ENCODE measurements at regions not wholly inside any gene's neighbourhood (a gene's known extent, or its start where the extent isn't known, plus 50 kb on each side); places are given as distances from the start of the nearest gene placed in this dataset.

GRCh38 chr22:27350306-27350705 lies 451.2 kb downstream of the MN1 start:
- DNase-seq (ENCODE audit: low spot score): no peak

DNA sequence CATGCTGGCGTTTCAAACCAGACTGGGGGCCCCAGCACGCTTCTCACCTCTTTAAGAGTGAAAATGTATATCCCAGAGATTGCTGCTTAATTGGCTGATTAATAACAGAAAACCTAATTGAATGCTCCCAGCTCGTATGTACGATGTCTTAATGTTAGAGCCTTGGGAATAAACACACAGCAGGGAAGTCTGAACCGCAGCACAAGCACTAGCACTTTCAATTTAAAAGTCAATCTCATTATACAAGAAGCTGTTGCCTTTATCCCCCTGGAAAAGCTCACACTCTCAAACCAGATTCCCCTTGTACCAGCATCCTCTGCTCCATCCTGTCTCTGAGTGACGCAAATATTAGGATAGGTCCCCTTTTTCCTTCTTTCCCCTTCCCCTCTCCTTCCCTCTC lies 449.1 kb downstream of the MN1 start:
- DNase-seq (ENCODE audit: low spot score): no peak

GRCh38 chr22:27358096-27358870 lies 443.3 kb downstream of the MN1 start:
- DNase-seq (ENCODE audit: low spot score): no peak

GRCh38 chr22:27370269-27370668 lies 431.3 kb downstream of the MN1 start:
- no peak for DNase-seq (ENCODE audit: low spot score)

DNA sequence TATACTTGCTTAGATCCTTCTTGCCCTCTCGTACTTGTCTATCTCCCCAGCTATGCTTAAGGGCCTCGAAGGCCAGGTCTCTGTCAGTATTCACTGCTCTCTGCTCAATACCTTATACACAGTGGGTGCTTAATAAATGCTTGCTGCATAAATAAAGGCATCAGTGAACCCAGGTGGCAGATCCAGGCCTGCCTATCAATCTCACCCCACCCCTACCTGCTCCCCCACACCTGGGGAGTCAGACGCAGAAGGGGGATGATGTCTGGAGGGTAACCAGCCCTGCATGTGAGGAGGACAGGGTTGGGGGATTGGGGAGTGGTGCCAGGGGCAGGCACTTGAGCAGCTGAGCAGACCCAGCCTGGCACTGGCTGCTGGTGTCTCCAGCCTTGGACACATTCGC lies 430.6 kb downstream of the MN1 start:
- DNase-seq (ENCODE audit: low spot score): no peak

DNA sequence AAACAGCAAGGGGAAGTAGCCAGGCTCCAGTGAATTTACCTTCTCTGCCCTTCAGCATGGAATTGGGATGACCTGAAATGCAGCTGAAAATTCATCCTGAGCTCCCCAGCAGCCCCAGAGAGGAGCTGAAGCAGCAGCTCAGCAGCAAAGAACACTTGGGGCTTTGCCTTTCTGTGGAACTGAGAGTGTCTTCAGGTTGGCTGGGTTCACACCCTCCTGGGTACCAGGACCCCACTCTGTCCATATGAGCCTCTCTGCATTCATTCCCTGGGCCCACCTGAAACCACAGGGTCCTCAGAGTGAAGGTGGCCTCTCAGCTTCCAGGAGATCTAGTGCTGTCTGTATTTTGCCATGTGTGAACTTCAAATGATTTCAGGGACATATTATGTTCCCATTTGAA lies 429.2 kb downstream of the MN1 start:
- no peak for DNase-seq (ENCODE audit: low spot score)

DNA sequence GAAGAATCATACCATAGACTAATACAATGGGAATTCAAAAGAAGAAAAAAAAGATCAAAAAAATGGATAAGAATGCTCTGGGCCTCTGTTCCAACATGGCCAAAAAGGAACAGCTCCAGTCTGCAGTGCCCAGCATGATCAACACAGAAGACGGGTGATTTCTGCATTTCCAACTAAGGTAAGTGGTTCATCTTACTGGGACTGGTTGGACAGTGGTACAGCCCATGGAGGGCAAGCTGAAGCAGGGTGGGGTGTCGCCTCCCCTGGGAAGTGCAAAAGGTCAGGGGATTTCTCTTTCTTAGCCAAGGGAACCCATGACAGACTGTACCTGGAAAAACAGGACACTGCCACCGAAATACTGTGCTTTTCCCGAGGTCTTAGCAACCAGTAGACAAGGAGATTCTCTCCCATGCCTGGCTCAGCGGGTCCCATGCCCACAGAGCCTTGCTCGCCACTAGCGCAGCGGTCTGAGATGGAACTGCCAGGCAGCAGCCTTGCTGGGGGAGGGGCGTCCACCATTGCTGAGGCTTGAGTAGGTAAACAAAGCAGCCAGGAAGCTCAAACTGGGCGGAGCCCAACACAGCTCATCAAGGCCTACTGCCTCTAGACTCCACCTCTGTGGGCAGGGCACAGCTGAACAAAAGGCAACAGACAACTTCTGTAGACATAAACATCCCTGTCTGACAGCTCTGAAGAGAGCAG lies 428.4 kb downstream of the MN1 start:
- peak; percentile 64 for DNase-seq (ENCODE audit: low spot score)

DNA sequence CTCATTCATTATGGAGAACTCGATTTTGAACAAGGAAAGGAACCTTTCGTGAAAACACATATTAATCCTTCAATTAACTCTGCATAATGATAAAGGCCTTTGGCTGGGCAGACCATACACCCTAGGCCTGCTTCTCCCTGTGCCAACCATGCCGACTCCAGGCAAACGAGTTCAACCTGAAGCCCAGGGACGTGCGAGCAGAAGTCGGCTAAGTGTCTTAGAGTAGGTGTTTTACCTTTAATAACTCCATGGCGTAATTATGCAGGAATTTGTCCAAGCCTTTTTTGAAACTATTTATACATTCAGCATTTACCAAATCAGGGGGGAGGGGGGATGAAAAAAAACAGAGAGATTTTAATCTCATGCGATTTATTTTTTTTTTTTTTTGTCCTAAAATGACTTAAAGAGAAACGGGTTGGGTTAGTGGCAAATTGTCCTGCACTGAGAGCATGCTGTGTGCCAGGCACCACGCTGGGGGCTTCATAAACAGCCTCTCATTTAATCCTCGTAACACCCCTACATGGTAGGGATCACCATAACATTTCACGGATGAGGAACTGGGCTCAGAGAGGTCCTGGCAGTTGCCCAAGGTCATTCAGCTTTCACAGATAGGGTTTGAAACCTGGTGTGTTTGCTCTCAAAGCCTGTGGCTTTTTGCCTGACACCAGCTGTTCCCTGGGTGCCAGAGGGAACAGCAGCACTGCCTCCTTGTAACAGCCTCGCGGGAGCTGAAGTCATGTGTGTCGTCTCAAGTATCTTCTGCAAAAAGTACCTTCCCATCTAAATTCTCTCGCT lies 423.9 kb downstream of the MN1 start:
- DNase-seq (ENCODE audit: low spot score): no peak

GRCh38 chr22:27378311-27378800 lies 423.2 kb downstream of the MN1 start:
- no peak for DNase-seq (ENCODE audit: low spot score)

DNA sequence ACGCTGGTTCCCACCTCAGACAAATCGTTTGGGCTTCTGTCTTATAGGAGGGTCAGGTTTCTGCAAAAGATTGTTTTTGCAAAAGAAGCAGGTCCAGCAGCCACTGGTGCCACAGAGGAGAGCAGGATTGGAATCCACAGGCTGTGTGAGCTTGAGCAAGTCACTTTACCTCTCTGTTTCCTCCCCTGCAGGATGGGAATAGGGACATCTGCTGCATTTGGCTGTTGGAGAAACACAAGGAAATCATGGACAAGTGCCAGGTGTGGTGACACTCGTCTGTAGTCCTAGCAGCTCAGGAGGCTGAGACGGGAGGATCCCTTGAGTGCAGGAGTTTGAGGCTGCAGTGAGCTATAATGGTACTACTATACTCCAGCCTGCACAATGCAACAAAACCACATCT lies 422.6 kb downstream of the MN1 start:
- DNase-seq (ENCODE audit: low spot score): no peak

GRCh38 chr22:27380855-27381254 lies 420.7 kb downstream of the MN1 start:
- no peak for DNase-seq (ENCODE audit: low spot score)

DNA sequence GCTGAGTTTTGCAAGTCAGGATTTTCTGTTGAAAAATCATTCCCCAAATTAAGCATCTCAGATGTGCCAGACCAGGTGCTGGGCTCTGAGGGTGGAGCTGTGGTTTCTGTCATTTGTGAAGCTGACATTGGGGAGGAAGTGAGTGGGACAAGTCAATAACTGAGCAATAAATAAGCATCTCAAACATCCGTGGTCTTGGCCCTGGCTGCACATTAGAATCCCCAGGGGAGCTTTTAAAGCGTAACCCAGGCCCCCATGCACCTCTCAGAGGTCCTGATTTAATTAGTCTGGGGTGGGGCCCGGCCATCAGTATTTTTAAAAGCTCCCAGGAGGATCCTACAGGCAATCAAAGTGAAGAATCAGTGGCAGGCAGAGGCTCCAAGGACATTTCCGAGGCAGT lies 420.0 kb downstream of the MN1 start:
- DNase-seq (ENCODE audit: low spot score): no peak

DNA sequence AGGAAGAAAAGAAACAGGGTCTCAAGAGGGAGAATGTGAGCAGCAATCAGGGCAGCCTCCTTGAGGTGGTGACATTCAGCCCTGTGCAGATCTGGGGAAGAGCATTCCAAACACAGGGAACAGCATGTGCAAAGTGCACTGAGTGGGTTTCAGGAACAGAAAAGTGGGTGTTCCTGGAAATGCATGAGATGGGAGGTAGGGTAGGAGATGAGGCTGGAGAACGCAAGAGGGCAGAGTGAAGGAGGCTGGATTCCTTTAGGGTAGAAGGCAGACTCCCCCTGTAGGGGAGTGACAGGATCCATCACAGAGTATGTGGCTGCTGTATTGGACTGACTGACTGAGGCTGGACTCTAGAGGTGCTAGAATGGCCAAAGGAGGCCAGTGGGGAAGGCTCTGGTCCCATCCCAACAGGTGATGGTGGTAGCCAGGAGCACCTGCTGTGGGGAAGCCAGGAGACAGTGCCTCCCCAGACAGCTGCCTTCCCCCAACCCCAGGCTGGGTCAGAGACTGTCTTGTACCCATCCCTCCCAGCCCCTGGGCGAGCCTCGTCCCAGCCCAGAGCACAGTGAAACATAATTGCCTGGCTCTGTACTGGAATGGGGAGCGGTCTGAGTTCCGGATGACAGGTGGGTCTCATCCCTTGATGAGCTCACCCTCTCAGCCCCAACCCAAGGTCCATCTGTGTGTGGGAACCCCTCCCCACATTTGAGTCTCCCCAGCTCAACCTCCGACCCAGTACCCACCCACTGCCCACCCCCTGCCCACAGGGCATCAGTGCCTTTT lies 419.4 kb downstream of the MN1 start:
- DNase-seq (ENCODE audit: low spot score): peak; percentile 54

DNA sequence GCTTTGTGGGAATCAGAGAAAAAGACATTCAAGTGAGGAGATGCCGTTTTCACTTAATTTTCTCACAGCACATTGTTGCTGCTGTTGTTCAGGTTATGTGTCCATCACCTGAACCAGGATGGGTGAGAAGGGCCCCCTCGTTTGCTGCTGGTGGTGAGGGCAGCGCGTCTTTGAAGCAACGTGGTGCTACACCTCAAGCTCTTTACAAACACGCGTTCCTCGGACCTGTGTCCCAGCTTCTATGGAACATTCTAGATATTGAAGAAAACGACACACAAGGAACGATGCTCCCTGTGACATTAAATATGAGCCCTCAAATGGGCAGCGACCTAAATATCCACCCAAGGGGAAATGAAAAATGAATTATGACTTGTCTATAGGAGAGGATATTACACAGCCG lies 418.6 kb downstream of the MN1 start:
- no peak for DNase-seq (ENCODE audit: low spot score)

- DNase-seq (ENCODE audit: low spot score): no peak
These were observed 417.7 kb downstream of the MN1 start for GRCh38 chr22:27383896-27384295.

DNA sequence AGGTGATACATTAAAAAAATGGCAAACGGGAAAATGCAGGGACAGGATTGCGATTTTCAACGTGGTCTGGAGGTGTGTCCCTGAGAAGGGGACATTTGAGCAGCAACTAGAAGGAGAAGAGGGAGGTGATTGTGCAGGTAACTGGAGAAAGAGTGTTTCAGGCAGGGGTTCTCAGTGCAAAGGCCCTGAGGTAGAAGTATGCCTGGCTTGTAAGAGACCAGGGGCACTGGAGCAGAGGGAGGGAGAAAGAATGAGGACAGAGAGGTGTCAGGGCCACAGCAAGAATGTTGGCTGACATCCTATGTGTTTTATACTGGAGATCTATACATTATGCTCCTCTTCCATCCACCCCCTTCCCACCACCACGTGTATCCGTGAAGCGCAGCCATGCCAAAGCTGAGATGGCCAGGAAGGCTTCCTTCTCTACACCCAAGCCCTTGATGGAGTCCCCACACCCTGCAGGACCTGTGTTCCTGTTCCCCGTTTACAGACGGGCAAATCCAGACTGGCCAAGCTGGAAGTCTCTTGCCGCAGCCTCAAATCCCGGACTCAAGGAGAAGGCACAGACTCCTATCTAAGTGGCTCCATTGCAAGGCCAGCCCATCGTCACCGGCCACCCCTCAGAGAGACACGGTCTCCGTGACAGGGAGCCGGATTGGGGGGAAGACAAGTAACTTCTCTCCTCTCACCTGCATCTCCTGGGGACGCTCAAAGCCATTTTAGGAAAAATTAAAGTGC lies 416.1 kb downstream of the MN1 start:
- no peak for DNase-seq (ENCODE audit: low spot score)

- no peak for DNase-seq (ENCODE audit: low spot score)
These were observed 415.4 kb downstream of the MN1 start for GRCh38 chr22:27386186-27386585.

DNA sequence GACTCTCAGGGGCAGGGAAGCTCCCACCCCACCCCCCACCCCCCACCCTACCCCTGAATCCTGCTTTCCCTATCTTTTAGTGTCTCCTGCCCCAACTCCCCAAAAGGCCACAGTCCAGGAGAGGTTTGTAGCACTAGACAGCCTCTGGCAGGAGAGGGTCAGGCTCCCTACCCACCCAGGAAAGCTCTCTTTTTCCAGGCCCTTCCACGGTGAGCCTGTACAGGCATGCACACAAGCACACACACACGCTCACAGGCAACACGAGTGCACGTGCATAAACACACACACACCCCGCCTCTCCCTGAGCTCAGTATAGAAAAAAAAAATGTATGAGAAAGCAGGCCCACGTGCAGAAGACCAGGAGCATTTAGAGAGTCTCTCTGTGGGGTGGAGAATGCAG lies 414.0 kb downstream of the MN1 start:
- no peak for DNase-seq (ENCODE audit: low spot score)

GRCh38 chr22:27388090-27388600 lies 413.4 kb downstream of the MN1 start:
- DNase-seq (ENCODE audit: low spot score): no peak

- DNase-seq (ENCODE audit: low spot score): no peak
These were observed 411.9 kb downstream of the MN1 start for GRCh38 chr22:27389727-27390075.

- DNase-seq (ENCODE audit: low spot score): no peak
These were observed 410.3 kb downstream of the MN1 start for GRCh38 chr22:27391092-27391770.

Measured in iPS-NIHi11 (cell line).